Loucy (cell line): ENCODE measurements at regions not wholly inside any gene's neighbourhood (a gene's known extent, or its start where the extent isn't known, plus 50 kb on each side); places are given as distances from the start of the nearest gene placed in this dataset.

Source experiments
- CTCF ChIP-seq: fragments of 200-600 bp; sonication (generic); conservative IDR thresholded peaks from 2 replicates; pipeline ENCODE4 v1.5.1; 2014; ENCODE audit warnings: mild to moderate bottlenecking, antibody characterized with exemption, low read length
- EZH2phosphoT487 ChIP-seq: fragments of 200-600 bp; IDR thresholded peaks from 2 replicates; pipeline ENCODE4 v1.6.1; 2018; ENCODE audit warnings: antibody characterized with exemption, mild to moderate bottlenecking, moderate library complexity, borderline replicate concordance

DNA sequence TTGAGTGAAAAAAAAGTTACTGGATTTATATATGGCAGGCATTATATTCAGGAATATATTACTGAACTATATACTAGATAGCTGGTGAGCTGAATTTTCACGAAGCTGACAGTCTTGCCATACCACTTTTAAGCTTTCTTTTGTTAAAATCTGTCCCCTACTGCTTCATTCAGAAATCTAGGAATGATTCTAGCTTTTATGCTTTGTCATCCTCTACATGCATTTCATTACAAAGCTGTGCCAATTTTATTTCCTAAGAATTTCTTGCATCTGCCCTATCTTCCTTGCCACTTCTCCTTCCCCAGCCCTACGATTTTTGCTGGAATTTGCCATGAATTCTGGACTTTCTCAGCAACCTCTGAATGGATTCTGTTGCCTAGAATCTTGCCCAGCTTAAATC lies 158.5 kb upstream of the ADGRB3 start:
- TF ChIP-seq CTCF, result no peak
- no peak for TF ChIP-seq EZH2phosphoT487
